ENCODE measurements at regions not wholly inside any gene's neighbourhood (a gene's known extent, or its start where the extent isn't known, plus 50 kb on each side); places are given as distances from the start of the nearest gene placed in this dataset.

- TF ChIP-seq CTCF (IDR thresholded peaks at IDR 0.05) (no peak), EP300 (IDR thresholded peaks at IDR 0.05) (no peak), POLR2AphosphoS5 (IDR thresholded peaks at IDR 0.05) (no peak)
- Histone ChIP-seq H3K4me1 (peaks cover 0 to 17% (median 10%) of the 10 kb centered on the region in 4 donors), H3K9me3 (no peaks in the 10 kb centered on the region), H3K36me3 (no peaks in the 10 kb centered on the region), H3K4me3 (no peak overlapping the region), H3K27me3 (no peaks in the 10 kb centered on the region), H3K27ac (replicated peaks in 1 of 4) (no peak overlapping the region)
- WGBS: 88% methylated on average over 2 of the region's 2 CpGs
- no peak for DNase-seq (ENCODE audit: extremely low spot score)
- intact Hi-C loops (cut with DNase I): no loop called here
Measured at GRCh38 chr6:93554018-93554417, 134.7 kb upstream of the EPHA7 start.

GRCh38 chr6:93550551-93551276 lies 131.4 kb upstream of the EPHA7 start:
- Histone ChIP-seq H3K27ac (replicated peaks in 1 of 4) (no peak overlapping the region), H3K4me1 (peaks cover 0 to 17% (median 10%) of the 10 kb centered on the region in 4 donors), H3K36me3 (no peaks in the 10 kb centered on the region), H3K4me3 (no peak overlapping the region), H3K9me3 (no peaks in the 10 kb centered on the region), H3K27me3 (no peaks in the 10 kb centered on the region)
- intact Hi-C loops (cut with DNase I): no loop called here
- no peak for TF ChIP-seq EP300 (IDR thresholded peaks at IDR 0.05)
- DNase-seq (ENCODE audit: extremely low spot score): no peak

GRCh38 chr6:93549868-93550267 lies 130.5 kb upstream of the EPHA7 start:
- H3K4me3 ChIP-seq: peak overlapping the region in 2 of 4 donors; percentile 6 to 10
- DNase-seq (ENCODE audit: extremely low spot score): no peak
- WGBS: 29% methylated on average over 2 of the region's 2 CpGs
- no peaks in the 10 kb centered on the region for H3K36me3 ChIP-seq
- H3K9me3 ChIP-seq: no peaks in the 10 kb centered on the region
- intact Hi-C loops (cut with DNase I): no loop called here
- no peak overlapping the region for H3K27ac ChIP-seq (replicated peaks in 1 of 4)
- peaks cover 0 to 17% (median 10%) of the 10 kb centered on the region in 4 donors for H3K4me1 ChIP-seq
- no peaks in the 10 kb centered on the region for H3K27me3 ChIP-seq
- TF ChIP-seq POLR2AphosphoS5 (IDR thresholded peaks at IDR 0.05): no peak
- TF ChIP-seq CTCF (IDR thresholded peaks at IDR 0.05): no peak
- no peak for TF ChIP-seq EP300 (IDR thresholded peaks at IDR 0.05)
- no peak for TF ChIP-seq POLR2A (IDR thresholded peaks at IDR 0.05; ENCODE audit: low read depth)

- no peak for TF ChIP-seq POLR2AphosphoS5 (IDR thresholded peaks at IDR 0.05)
- Histone ChIP-seq H3K9me3 (no peaks in the 10 kb centered on the region), H3K27ac (replicated peaks in 1 of 4) (no peak overlapping the region), H3K36me3 (no peaks in the 10 kb centered on the region), H3K4me1 (peaks cover 0 to 4% (median 0%) of the 10 kb centered on the region in 4 donors), H3K4me3 (no peak overlapping the region), H3K27me3 (no peaks in the 10 kb centered on the region)
- WGBS: 85% methylated on average over 6 of the region's 6 CpGs
- intact Hi-C loops (cut with DNase I): no loop called here
- DNase-seq (ENCODE audit: extremely low spot score): no peak
Measured at GRCh38 chr6:93524671-93525451, 105.5 kb upstream of the EPHA7 start.

- Histone ChIP-seq H3K4me1 (peaks cover 0 to 4% (median 0%) of the 10 kb centered on the region in 4 donors), H3K36me3 (no peaks in the 10 kb centered on the region), H3K27ac (replicated peaks in 1 of 4) (no peak overlapping the region), H3K27me3 (no peaks in the 10 kb centered on the region), H3K4me3 (no peak overlapping the region), H3K9me3 (no peaks in the 10 kb centered on the region)
- no peak for DNase-seq (ENCODE audit: extremely low spot score)
- 47% methylated on average over 1 of the region's 1 CpG for WGBS
- intact Hi-C loops (cut with DNase I): no loop called here
- TF ChIP-seq EP300 (IDR thresholded peaks at IDR 0.05) (no peak), CTCF (IDR thresholded peaks at IDR 0.05) (no peak), POLR2AphosphoS5 (IDR thresholded peaks at IDR 0.05) (no peak), POLR2A (IDR thresholded peaks at IDR 0.05; ENCODE audit: low read depth) (no peak)
Measured at GRCh38 chr6:93523365-93523764, 104.0 kb upstream of the EPHA7 start.
